NOMO-1 treated with DMSO at 0.1 percent for 48 hours (cell line): ENCODE measurements at regions not wholly inside any gene's neighbourhood (a gene's known extent, or its start where the extent isn't known, plus 50 kb on each side); places are given as distances from the start of the nearest gene placed in this dataset.

Experiments used
- DNase-seq: peaks from one replicate; lab custom pipeline; 2025; ENCODE audit not compliant: unreplicated experiment; lab: John Stamatoyannopoulos, UW

DNA sequence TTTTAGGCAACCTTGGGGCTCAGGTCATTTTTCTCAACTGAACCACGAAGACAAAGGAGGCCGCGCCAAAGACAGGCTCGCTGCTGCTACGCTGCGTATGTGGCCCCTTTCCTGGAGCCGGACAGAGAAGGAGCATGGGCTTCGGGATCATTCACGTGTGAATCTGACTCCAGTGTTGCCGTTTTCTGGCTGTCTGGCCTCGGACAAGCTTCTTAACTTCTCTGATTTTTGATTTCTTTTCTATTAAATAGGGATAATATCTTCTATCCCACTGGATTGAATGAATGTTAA, 50.8 kb upstream of the ZNF366 start:
- no peak for DNase-seq

DNA sequence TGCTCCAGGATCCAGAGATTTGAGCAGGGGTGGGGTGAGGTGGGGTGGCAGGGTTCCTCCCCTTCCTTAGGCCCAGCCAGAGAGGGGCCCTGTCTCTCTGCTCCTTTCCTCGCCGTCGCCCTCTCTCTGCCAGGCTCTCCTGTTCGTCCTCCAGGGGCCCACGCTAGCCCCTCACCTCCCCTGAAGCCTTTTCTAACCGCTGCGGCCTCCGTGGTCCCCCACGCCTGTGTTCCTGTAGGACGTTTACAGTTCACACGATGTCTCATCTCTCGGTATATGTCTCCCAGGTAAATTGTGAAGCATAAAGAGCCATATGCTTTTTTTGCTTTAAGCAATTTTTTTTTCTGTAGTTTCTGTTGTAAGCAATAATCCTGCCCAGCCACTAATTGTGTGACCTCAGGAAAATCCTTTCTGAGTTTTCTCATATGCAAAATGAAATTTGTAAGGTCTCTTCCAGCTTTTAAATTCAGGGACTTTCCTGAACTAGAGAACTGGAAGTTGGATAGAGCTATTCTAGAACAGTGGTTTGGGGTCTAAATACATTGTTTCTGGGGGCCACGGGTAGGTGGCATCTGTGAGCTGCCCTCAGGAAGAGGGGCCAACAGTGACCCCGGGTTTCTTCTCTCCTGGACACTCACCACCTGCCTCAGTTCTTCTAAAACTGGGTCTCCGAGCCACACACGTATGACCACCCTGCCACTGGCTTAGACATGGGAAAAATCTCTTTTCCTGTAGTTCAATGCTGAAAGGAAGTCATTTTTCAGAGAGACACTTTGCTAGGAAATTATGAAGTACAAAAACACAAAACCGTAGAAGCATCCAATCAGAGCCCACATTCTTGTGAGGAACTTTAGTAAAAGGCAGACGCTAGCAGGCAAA, 50.2 kb upstream of the ZNF366 start:
- DNase-seq: no peak
